ENCODE measurements at regions not wholly inside any gene's neighbourhood (a gene's known extent, or its start where the extent isn't known, plus 50 kb on each side); places are given as distances from the start of the nearest gene placed in this dataset.

DNA sequence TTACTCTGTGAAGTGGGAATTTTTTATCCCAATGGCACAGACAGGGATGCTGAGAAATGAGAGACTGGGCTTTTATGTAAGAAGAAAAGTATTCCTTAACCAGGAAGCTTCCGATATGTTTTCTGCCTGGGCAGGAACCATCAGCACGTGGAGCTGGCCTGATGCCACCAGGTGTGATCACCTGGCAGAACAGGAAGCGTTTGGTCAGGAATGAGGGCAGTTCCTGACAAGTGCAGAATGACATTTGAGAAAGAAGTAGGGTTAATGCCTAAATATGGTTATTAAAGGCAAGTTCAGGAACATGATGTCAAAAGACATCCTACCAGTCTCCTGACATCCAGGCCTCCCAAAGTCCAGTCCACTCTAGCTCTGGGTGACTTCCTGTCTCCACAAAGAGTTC lies 210.3 kb downstream of the NUAK1 start:
- no peak for TF ChIP-seq EZH2 (IDR thresholded peaks at IDR 0.05)
- TF ChIP-seq POLR2A (IDR thresholded peaks at IDR 0.05; ENCODE audit: borderline replicate concordance, extremely low read depth, insufficient read depth, insufficient read length), result no peak
- TF ChIP-seq, protein P1, sequence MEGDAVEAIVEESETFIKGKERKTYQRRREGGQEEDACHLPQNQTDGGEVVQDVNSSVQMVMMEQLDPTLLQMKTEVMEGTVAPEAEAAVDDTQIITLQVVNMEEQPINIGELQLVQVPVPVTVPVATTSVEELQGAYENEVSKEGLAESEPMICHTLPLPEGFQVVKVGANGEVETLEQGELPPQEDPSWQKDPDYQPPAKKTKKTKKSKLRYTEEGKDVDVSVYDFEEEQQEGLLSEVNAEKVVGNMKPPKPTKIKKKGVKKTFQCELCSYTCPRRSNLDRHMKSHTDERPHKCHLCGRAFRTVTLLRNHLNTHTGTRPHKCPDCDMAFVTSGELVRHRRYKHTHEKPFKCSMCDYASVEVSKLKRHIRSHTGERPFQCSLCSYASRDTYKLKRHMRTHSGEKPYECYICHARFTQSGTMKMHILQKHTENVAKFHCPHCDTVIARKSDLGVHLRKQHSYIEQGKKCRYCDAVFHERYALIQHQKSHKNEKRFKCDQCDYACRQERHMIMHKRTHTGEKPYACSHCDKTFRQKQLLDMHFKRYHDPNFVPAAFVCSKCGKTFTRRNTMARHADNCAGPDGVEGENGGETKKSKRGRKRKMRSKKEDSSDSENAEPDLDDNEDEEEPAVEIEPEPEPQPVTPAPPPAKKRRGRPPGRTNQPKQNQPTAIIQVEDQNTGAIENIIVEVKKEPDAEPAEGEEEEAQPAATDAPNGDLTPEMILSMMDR (IDR thresholded peaks at IDR 0.05 in 2 of 3, conservative IDR thresholded peaks at IDR 0.05 in 1 of 3; ENCODE audit: borderline replicate concordance in 1 of 3, insufficient read depth in 1 of 3, low read depth in 2 of 3, low read length in 2 of 3), result no peak
- TF ChIP-seq EZH2phosphoT487 (IDR thresholded peaks at IDR 0.05; ENCODE audit: borderline replicate concordance), result no peak
